Brain microvascular endothelial cell (primary cell): ENCODE measurements at regions not wholly inside any gene's neighbourhood (a gene's known extent, or its start where the extent isn't known, plus 50 kb on each side); places are given as distances from the start of the nearest gene placed in this dataset.

Source experiments
- DNase-seq: peaks from one replicate; pipeline ENCODE4 v3.0.0-alpha.2; 2020
- H3K27ac ChIP-seq: fragments of 250-450 bp; sonication (Bioruptor Pico); 2 replicates; pipeline ENCODE4 v1.5.1; 2020; ENCODE audit warnings: mild to moderate bottlenecking, moderate library complexity
- H3K27me3 ChIP-seq: fragments of 250-450 bp; sonication (Bioruptor Pico); replicated peaks from 2 replicates; pipeline ENCODE4 v1.5.1; 2020; ENCODE audit warnings: mild to moderate bottlenecking
- H3K36me3 ChIP-seq: fragments of 250-450 bp; sonication (Bioruptor Pico); replicated peaks from 2 replicates; pipeline ENCODE4 v1.5.1; 2020; ENCODE audit warnings: mild to moderate bottlenecking
- H3K4me3 ChIP-seq: 2 replicates; pipeline ENCODE4 v1.5.1; 2011; ENCODE audit warnings: low read depth, mild to moderate bottlenecking, control low read depth, low read length, moderate library complexity
- CTCF ChIP-seq: IDR thresholded peaks from 2 replicates; pipeline ENCODE4 v1.5.1; 2011; ENCODE audit warnings: low read depth, mild to moderate bottlenecking, moderate library complexity, low read length, control low read depth, inconsistent platforms; ENCODE audit errors: missing control alignments
- in situ Hi-C: cut with HindIII; loops from 2 replicates; pipeline ENCODE4 v1.10.0; 2017; ENCODE audit warnings: low sequenced_read_pairs, low pct_ligation_motif_present

DNA sequence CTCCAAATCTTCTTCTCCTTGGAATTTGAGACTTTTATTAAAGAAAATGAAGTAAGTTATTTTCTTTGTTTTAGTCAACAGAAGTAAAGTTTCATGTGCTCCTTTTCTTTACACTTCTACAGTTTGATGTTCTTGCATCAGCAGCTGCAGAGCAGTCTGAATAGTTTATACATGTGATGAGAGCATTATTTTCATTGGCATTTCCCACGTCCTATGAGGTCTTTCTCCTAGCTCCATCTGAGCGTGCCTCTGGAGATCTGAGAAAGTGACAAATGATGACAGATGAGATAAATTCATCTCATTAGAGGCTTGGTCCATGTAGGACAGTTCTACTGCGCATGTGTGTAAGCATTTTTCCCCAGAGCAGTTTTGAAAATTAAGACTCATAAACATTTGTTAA is 1290.0 kb downstream of the UQCRFS1 start:
- DNase-seq, result no peak
- no peaks in the 10 kb centered on the region for H3K36me3 ChIP-seq
- no peak for TF ChIP-seq CTCF
- no peak overlapping the region for H3K27ac ChIP-seq
- no peak overlapping the region for H3K4me3 ChIP-seq
- in situ Hi-C loops, result no loop called here
- no peaks in the 10 kb centered on the region for H3K27me3 ChIP-seq

- in situ Hi-C loops, result no loop called here
- no peak for TF ChIP-seq CTCF
- H3K36me3 ChIP-seq, result no peaks in the 10 kb centered on the region
- H3K27ac ChIP-seq, result no peak overlapping the region
- H3K4me3 ChIP-seq, result no peak overlapping the region
- H3K27me3 ChIP-seq, result no peaks in the 10 kb centered on the region
- DNase-seq, result no peak
Observed at GRCh38 chr19:27920774-27921173, 1292.2 kb downstream of the UQCRFS1 start.

- in situ Hi-C loops, result no loop called here
- no peak for DNase-seq
- H3K4me3 ChIP-seq, result no peak overlapping the region
- H3K36me3 ChIP-seq, result no peaks in the 10 kb centered on the region
- no peak overlapping the region for H3K27ac ChIP-seq
- TF ChIP-seq CTCF, result no peak
- no peaks in the 10 kb centered on the region for H3K27me3 ChIP-seq
Observed at GRCh38 chr19:27918818-27919217, 1294.1 kb downstream of the UQCRFS1 start.

DNA sequence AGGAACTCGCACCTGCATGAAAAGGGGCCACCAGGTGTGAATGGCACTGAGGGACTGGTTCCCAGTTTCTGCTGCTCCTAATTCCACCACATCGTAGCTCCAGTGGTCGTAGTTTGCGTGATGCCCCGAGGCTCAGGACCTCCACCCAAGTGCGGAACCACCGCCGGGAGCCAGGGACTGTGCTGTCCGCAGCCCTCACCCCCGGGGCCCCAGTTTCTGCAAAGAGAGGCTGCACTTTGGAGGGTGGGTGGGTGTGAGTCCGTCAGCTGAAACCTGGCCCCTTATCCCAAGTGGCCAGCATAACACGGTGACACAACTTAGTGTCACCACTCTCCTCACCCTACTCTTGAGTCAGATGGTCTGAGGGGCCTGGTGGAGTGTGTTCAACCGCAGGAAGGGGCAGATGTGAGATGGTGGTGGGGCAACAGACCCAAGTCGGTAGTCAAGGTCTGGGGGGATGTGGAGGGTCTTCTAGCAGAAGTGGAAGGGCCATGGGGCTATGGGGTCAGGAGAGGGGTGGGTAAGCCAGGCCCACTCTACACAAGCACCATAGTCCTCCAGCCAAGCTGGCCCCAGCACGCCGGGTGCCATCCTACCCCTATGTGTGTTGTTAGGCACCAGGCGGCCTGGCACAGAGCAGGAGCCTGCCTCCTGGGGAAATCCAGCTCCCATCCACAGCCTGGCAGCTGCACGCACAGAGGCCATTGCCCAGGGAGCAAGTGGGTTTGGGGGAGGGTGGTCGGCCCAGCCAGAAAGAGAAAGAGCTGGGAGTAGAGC is 1301.6 kb downstream of the UQCRFS1 start:
- no peak for DNase-seq
- Histone ChIP-seq H3K27me3 (no peaks in the 10 kb centered on the region), H3K27ac (no peak overlapping the region), H3K4me3 (no peak overlapping the region), H3K36me3 (no peaks in the 10 kb centered on the region)
- TF ChIP-seq CTCF, result no peak
- in situ Hi-C loops, result no loop called here

DNA sequence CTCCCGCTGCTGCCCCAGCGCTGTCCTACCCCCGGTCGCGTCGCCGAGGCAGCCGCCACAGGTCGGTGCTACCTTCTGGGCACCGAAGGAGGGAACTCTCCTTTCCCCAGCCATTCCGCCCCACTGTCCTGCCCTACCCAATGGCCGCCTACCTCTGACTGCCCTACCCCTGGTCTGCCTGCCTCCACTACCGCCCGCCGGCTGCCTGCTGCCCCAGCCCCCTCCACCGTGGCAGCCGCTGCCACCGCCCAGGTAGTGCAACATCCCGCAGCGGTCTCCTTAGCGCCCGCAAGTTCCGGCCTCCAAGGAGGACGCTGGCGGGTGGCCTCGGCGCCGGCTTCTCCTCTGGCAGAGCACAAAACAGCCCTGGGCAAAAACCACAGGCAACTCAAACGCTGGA is 1303.1 kb downstream of the UQCRFS1 start:
- no peak for DNase-seq
- Histone ChIP-seq H3K36me3 (no peaks in the 10 kb centered on the region), H3K27me3 (no peaks in the 10 kb centered on the region), H3K4me3 (no peak overlapping the region), H3K27ac (no peak overlapping the region)
- TF ChIP-seq CTCF, result no peak
- in situ Hi-C loops, result no loop called here
